ENCODE measurements at regions not wholly inside any gene's neighbourhood (a gene's known extent, or its start where the extent isn't known, plus 50 kb on each side); places are given as distances from the start of the nearest gene placed in this dataset.

DNA sequence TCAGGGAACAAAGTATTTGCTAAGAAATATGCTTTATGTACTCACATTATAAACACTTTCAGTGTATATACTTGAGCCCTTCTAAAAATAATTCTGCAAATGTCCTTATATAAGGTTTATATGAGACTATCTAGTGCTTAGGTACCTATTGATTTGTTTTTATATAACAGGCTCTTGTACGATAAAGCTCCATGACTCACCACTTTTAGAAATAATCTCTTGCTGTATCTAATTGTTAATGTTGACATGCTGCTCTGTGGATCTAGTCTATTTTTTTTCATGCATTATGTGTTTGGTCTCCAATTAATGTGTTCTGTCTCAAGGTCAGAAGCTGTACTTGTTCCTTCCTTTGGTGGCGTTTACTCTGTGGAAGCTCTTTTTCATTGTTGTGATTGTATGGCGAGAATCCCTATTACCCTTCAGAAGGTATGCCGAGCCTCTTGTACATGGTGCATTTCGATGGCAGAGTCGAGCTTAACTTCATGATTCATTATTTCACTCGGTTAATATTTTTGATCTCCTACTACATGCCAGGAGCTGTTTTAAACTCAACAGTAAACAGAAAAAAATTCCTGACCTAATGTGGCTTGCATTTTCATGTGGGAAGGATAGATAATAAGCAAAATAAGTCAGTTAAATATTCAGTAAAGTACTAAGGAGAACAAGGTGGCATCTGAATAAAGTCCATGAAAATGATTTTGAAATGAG is 361.6 kb downstream of the COG6 start:
- TF ChIP-seq, protein P1, sequence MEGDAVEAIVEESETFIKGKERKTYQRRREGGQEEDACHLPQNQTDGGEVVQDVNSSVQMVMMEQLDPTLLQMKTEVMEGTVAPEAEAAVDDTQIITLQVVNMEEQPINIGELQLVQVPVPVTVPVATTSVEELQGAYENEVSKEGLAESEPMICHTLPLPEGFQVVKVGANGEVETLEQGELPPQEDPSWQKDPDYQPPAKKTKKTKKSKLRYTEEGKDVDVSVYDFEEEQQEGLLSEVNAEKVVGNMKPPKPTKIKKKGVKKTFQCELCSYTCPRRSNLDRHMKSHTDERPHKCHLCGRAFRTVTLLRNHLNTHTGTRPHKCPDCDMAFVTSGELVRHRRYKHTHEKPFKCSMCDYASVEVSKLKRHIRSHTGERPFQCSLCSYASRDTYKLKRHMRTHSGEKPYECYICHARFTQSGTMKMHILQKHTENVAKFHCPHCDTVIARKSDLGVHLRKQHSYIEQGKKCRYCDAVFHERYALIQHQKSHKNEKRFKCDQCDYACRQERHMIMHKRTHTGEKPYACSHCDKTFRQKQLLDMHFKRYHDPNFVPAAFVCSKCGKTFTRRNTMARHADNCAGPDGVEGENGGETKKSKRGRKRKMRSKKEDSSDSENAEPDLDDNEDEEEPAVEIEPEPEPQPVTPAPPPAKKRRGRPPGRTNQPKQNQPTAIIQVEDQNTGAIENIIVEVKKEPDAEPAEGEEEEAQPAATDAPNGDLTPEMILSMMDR (conservative IDR thresholded peaks at IDR 0.05) = no peak
- TF ChIP-seq ZFX (IDR thresholded peaks at IDR 0.05) = no peak

Measured in C4-2B (cell line).